AG10803 (cell line): ENCODE measurements at regions not wholly inside any gene's neighbourhood (a gene's known extent, or its start where the extent isn't known, plus 50 kb on each side); places are given as distances from the start of the nearest gene placed in this dataset.
A peak's percentile ranks its signal among the peaks of the same experiment; 100 is the strongest.

ENCODE experiments used
- DNase-seq: peaks from one replicate; pipeline ENCODE4 v3.0.0; 2010; ENCODE audit warnings: low read depth
- H3K4me3 ChIP-seq: 2 replicates; pipeline ENCODE4 v1.5.1; 2011; ENCODE audit warnings: mild to moderate bottlenecking, low read length, control low read depth
- CTCF ChIP-seq: conservative IDR thresholded peaks from 2 replicates; pipeline ENCODE4 v1.5.1; 2011; ENCODE audit warnings: mild to moderate bottlenecking, low read length, control low read depth, inconsistent platforms

GRCh38 chr2:83085869-83086268, 1373.2 kb downstream of the SUCLG1 start:
- TF ChIP-seq CTCF = no peak
- no peak for DNase-seq
- no peak overlapping the region for H3K4me3 ChIP-seq

DNA sequence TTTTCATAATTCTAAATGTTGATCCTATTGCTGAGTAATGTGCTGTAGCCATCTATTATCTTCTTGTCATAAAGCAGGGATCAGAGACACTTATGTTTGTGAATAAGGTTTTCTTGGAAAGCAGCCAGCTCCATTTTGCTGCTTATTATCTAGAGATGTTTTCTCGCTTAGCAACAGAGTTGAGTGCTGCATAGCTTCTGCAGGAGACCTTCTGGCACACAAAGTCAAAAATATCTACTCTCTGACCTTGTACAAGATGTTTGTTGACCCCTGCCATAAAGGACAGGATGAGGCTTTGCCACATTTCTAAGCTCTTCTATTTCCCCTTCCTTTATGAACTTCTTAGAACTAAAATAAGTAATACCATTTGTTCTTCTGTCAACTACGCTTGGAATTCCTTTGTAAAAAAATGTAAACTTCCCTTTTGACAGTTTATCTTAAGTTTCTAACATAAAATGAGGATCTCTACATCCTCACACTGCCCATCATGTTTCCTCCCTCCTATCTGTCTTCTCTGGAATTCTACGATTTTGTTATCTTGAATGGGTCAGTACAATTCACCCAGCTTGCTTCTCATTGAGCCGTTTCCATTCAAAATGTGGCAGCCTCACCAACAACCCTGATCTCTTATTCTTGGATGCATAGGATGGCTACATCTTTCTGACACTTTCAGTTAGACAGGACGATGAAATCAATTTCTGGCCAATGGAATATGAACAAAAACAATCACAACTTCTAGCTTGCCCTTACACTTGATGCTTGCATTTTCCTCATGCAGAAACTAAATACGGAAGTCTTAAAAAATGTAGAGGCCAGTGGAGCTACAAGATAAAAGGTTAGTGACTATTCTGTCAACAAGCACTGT, 1377.0 kb downstream of the SUCLG1 start:
- DNase-seq = peak; percentile 59
- H3K4me3 ChIP-seq = no peak overlapping the region
- no peak for TF ChIP-seq CTCF

DNA sequence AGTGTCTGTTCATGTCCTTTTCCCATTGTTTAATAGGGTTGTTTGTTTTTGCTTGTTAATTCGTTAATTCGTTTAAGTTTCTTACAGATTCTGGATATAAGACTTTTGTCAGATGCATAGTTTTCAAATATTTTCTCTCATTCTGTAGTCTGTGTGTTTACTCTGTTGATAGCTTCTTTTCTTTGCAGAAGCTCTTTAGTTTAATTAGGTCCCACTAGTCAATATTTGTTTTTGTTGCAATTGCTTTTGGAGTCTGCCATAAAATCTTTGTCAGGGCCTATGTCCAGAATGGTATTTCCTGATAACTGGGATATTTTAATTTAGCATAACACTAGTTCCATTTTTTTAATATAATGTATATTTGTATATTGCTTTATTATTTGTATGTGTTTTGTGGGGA, 1380.1 kb downstream of the SUCLG1 start:
- DNase-seq = no peak
- TF ChIP-seq CTCF = no peak
- H3K4me3 ChIP-seq = no peak overlapping the region

GRCh38 chr2:83072767-83073166, 1386.3 kb downstream of the SUCLG1 start:
- H3K4me3 ChIP-seq = no peak overlapping the region
- DNase-seq = no peak
- TF ChIP-seq CTCF = no peak

DNA sequence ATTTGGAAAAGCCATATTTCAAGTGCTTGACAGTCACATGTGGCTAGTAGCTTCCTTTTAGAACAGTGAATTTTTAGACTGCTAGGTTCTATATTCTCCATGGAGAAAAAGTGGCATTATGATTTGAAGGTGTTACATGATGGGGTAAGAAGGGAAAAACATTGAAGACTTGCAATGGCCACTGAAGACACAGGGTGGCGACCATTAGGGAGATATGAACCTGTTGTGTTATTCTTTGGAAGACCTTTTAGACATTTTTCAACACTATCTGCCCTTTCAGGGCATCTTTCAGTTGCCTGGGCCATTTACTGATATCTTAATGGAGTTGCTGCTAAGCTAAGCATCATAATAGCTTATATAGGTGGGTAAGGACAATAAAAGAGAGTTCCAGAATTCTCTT, 1387.2 kb downstream of the SUCLG1 start:
- DNase-seq = no peak
- no peak for TF ChIP-seq CTCF
- no peak overlapping the region for H3K4me3 ChIP-seq

GRCh38 chr2:83071352-83071751, 1387.7 kb downstream of the SUCLG1 start:
- no peak for DNase-seq
- no peak for TF ChIP-seq CTCF
- no peak overlapping the region for H3K4me3 ChIP-seq

- peak; percentile 6 for DNase-seq
- no peak for TF ChIP-seq CTCF
- H3K4me3 ChIP-seq = no peak overlapping the region
These were observed 1389.4 kb downstream of the SUCLG1 start for GRCh38 chr2:83069724-83070123.
